GM06990 (cell line): ENCODE measurements at regions not wholly inside any gene's neighbourhood (a gene's known extent, or its start where the extent isn't known, plus 50 kb on each side); places are given as distances from the start of the nearest gene placed in this dataset.
"Not testable (repeated sequence)": the region's sequence is repeated elsewhere in the genome, so short reads cannot be mapped to it uniquely, and the experiment has no call there.

ENCODE experiments used
- DNase-seq: peaks from one replicate; pipeline ENCODE4 v3.0.0-alpha.2; 2011; ENCODE audit not compliant: insufficient read length; ENCODE audit errors: extremely low read depth
- H3K27me3 ChIP-seq: replicated peaks from 2 replicates; pipeline ENCODE4 v1.6.0; 2011; ENCODE audit warnings: low read length; ENCODE audit not compliant: control insufficient read depth, insufficient read depth
- H3K36me3 ChIP-seq: 2 replicates; pipeline ENCODE4 v1.5.1; 2011; ENCODE audit warnings: low read length; ENCODE audit not compliant: control insufficient read depth, insufficient read depth
- H3K4me3 ChIP-seq: replicated peaks from 2 replicates; pipeline ENCODE4 v1.5.1; 2011; ENCODE audit warnings: low read depth, mild to moderate bottlenecking, control low read depth, low read length
- TF ChIP-seq, protein P1 (sequence below): IDR thresholded peaks from 2 replicates; pipeline ENCODE4 v1.5.1; 2011; ENCODE audit warnings: low read length, control low read depth, mild to moderate bottlenecking, inconsistent platforms; ENCODE audit not compliant: insufficient read depth, poor library complexity, severe bottlenecking

DNA sequence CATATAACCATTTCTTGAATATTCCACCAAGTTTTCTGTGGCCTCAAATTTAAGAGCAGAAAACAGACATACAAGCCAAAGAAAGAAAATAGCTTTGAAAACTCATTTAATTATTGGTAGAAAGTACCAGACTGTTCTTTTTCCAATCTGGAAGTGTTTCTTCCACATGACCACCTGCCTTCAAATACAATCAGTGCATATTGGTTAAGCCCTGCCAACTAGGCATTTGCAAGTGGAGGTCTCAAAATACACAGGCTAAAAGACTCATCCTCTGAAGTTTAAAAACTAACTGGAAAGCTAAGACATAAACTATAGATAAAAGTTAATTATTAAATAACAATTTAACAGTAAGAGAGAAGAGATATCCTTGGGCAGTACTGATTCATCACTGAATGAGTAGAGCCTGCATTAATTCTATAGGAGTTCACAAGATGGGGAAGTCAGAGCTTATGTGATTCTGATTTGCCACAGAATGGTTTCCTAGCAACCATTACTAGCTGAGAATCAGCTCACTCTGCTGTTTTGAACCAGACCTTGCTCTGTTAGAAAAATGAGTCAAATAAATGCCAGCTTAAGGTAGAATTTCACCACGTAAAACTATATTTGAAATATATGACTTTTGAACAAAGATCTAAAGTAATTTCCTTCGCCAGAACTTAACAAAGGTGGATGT, 433.8 kb downstream of the FUT8 start:
- no peak overlapping the region for H3K4me3 ChIP-seq
- TF ChIP-seq, protein P1, sequence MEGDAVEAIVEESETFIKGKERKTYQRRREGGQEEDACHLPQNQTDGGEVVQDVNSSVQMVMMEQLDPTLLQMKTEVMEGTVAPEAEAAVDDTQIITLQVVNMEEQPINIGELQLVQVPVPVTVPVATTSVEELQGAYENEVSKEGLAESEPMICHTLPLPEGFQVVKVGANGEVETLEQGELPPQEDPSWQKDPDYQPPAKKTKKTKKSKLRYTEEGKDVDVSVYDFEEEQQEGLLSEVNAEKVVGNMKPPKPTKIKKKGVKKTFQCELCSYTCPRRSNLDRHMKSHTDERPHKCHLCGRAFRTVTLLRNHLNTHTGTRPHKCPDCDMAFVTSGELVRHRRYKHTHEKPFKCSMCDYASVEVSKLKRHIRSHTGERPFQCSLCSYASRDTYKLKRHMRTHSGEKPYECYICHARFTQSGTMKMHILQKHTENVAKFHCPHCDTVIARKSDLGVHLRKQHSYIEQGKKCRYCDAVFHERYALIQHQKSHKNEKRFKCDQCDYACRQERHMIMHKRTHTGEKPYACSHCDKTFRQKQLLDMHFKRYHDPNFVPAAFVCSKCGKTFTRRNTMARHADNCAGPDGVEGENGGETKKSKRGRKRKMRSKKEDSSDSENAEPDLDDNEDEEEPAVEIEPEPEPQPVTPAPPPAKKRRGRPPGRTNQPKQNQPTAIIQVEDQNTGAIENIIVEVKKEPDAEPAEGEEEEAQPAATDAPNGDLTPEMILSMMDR, result no peak
- no peaks in the 10 kb centered on the region for H3K36me3 ChIP-seq
- DNase-seq, result no peak
- no peaks in the 10 kb centered on the region for H3K27me3 ChIP-seq

DNA sequence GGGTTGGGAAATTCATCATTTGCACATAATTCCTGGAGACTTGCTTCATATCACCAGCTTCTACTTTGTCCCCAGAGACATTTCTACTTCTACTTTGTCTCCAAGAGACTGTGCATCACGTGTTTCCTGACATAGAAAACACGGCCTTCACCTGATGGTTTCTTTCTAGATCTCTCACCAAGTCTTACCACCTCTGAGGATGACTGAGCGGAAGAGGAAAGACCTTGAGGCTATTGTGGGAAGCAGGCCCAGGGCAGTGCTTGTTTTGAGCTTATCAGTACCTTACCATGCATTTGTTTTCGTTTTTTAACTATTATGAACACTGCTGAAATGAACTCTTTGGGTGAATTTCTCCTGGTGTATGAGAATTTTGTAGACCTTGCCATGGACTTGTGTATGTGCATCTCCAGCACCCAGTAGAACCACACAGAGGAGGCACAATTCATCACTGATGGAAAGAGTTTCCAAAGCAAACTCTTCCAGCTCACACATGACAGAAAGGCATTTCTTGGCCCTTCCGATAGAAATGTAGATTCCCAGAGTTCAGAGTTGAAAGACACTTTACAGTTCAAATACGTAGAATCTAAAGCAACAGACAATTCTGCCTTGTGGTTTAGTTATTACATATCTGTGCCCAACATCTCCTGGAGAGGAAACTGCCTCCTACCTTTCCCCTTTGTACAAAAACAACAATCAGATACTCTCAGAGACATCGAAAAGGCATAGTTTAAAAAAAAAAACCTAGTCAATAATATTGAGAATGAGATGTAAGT, 434.7 kb downstream of the FUT8 start:
- no peak for DNase-seq
- H3K36me3 ChIP-seq, result no peaks in the 10 kb centered on the region
- TF ChIP-seq, protein P1, result no peak
- no peaks in the 10 kb centered on the region for H3K27me3 ChIP-seq
- no peak overlapping the region for H3K4me3 ChIP-seq

GRCh38 chr14:65847931-65848330, 435.4 kb downstream of the FUT8 start:
- not testable (repeated sequence) for H3K36me3 ChIP-seq, DNase-seq, H3K27me3 ChIP-seq, H3K4me3 ChIP-seq

DNA sequence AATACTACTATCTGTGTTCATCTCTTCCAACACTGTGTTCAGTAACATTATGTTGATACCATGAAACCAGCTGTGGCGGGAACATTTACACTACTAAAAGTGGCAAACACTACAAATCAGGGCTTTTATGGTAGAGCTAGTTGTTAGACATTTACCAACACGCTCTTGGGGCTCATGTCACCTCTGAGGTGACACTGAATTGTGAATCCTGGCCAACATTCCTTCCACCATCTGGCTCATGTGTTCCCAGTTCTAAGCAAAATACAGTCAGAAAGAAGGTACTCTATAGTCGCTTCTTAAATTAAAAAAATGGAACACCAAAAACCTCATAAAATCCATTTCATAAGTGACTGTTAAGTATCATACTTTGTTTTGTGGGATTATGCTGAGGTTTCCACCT, 436.6 kb downstream of the FUT8 start:
- TF ChIP-seq, protein P1, result no peak
- DNase-seq, result no peak
- no peak overlapping the region for H3K4me3 ChIP-seq
- no peaks in the 10 kb centered on the region for H3K27me3 ChIP-seq
- H3K36me3 ChIP-seq, result no peaks in the 10 kb centered on the region

GRCh38 chr14:65849558-65849957, 437.0 kb downstream of the FUT8 start:
- Histone ChIP-seq H3K27me3 (no peaks in the 10 kb centered on the region), H3K4me3 (no peak overlapping the region), H3K36me3 (no peaks in the 10 kb centered on the region)
- TF ChIP-seq, protein P1, result no peak
- DNase-seq, result no peak

GRCh38 chr14:65850429-65851135, 438.1 kb downstream of the FUT8 start:
- no peak overlapping the region for H3K4me3 ChIP-seq
- no peaks in the 10 kb centered on the region for H3K36me3 ChIP-seq
- TF ChIP-seq, protein P1, result no peak
- H3K27me3 ChIP-seq, result no peaks in the 10 kb centered on the region
- no peak for DNase-seq
